ENCODE measurements at regions not wholly inside any gene's neighbourhood (a gene's known extent, or its start where the extent isn't known, plus 50 kb on each side); places are given as distances from the start of the nearest gene placed in this dataset.

DNA sequence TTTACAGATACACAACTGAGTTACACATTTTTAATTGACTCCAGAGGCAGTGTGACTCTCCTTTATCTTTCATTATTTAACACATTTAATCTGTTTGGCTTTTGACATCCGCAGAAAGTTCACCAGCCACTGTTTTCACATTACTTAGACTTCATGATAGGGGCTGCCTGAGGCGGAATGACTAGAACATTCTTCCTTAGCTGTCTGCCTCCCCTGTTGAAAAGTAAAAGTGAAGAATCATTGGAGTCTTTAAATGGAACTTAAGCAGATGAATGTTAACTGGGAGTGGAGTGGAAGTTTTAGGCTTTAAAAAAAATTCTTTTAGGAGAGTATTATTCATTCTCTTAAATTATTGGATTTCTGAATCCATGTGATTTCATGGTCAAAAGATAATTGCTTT lies 229.2 kb upstream of the MTNR1B start:
- DNase-seq (no peak), ATAC-seq (no peak)
- H3K27me3 Mint-ChIP-seq: no peaks in the 10 kb centered on the region
- H3K4me3 Mint-ChIP-seq: no peak overlapping the region
- no peak overlapping the region for H3K27ac Mint-ChIP-seq
- H3K9me3 Mint-ChIP-seq: no peaks in the 10 kb centered on the region
- no peaks in the 10 kb centered on the region for H3K4me1 Mint-ChIP-seq

GRCh38 chr11:92744929-92745585 lies 224.4 kb upstream of the MTNR1B start:
- no peaks in the 10 kb centered on the region for H3K4me1 Mint-ChIP-seq
- H3K27ac Mint-ChIP-seq: no peak overlapping the region
- DNase-seq (no peak), ATAC-seq (no peak)
- no peak overlapping the region for H3K4me3 Mint-ChIP-seq
- H3K27me3 Mint-ChIP-seq: no peaks in the 10 kb centered on the region
- H3K9me3 Mint-ChIP-seq: peaks cover 8% of the 10 kb centered on the region in 2 donors

DNA sequence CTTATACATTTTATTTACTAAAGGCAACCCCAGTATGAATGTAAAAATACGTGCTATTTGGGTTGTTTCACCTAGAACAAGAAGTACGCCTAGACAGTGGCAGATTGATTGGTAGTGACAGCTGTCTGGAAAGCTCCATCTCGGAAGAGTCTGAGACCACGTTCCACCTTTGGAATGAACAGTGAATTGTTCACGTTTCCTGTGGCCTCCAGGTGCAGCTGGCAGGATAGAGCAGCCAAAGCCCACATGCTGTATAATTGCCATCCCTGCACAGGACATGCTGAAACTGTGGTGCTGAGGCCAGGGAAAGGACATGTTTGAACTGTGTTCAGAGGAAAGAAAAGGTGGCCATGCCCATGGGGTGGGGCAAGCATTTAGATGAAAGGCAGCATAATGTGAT lies 218.7 kb upstream of the MTNR1B start:
- DNase-seq: no peak
- Mint-ChIP-seq H3K4me3 (no peak overlapping the region), H3K9me3 (peaks cover 11 to 12% of the 10 kb centered on the region in 2 donors), H3K27ac (no peak overlapping the region), H3K27me3 (peaks cover 8% of the 10 kb centered on the region), H3K4me1 (no peaks in the 10 kb centered on the region)
- ATAC-seq: no peak

- H3K4me3 Mint-ChIP-seq: no peak overlapping the region
Observed at GRCh38 chr11:92751594-92751993, 217.9 kb upstream of the MTNR1B start.

DNA sequence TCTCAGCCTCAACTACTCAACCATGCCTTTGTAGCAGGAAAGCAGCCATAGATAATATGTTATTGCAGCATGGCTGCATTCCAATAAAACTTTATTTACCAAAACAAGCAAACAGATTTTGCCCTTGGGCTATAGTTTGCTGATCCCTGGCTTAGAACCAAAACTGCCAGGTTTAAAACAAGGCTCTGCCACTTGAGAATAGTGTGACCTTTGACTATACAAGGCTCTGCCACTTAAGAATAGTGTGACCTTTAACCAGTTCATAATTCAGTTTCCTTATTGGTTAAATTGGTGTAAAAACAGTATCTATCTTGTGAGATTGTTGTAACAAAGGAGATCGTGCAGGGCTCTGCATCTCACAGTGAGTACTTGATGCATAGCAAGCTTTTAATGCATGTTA lies 217.3 kb upstream of the MTNR1B start:
- no peak overlapping the region for H3K27ac Mint-ChIP-seq
- no peaks in the 10 kb centered on the region for H3K4me1 Mint-ChIP-seq
- H3K4me3 Mint-ChIP-seq: no peak overlapping the region
- H3K9me3 Mint-ChIP-seq: peaks cover 11 to 12% of the 10 kb centered on the region in 2 donors
- peaks cover 8% of the 10 kb centered on the region for H3K27me3 Mint-ChIP-seq
- ATAC-seq (no peak), DNase-seq (no peak)

More at GRCh38 chr11:92751594-92751993, 217.9 kb upstream of the MTNR1B start:
- no peak for ATAC-seq
- Mint-ChIP-seq H3K27ac (no peak overlapping the region), H3K4me1 (no peaks in the 10 kb centered on the region), H3K27me3 (peaks cover 8% of the 10 kb centered on the region), H3K9me3 (peaks cover 11 to 12% of the 10 kb centered on the region in 2 donors)
- DNase-seq: no peak

DNA sequence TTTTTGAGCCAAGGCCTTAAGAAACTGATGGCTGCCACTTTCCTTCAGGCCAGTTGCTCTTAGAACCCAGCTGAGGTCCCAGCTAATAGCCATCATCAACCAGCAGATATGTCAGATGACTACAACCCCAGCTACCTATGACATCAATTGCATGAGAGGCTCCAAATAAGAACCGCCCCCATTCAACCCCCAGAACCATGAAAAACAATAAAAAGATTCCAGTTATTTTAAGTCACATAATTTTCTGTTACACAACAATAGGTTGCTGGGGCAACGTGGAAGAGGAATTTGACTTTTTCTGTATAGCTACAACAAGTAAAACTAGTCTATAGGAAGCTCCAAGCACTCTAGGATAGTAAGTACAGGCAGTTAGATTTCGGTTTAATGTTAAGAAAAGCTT lies 216.3 kb upstream of the MTNR1B start:
- H3K27ac Mint-ChIP-seq: no peak overlapping the region
- DNase-seq (no peak), ATAC-seq (no peak)
- no peaks in the 10 kb centered on the region for H3K4me1 Mint-ChIP-seq
- H3K27me3 Mint-ChIP-seq: peaks cover 8% of the 10 kb centered on the region
- H3K9me3 Mint-ChIP-seq: peaks cover 5 to 6% of the 10 kb centered on the region in 2 donors
- no peak overlapping the region for H3K4me3 Mint-ChIP-seq

DNA sequence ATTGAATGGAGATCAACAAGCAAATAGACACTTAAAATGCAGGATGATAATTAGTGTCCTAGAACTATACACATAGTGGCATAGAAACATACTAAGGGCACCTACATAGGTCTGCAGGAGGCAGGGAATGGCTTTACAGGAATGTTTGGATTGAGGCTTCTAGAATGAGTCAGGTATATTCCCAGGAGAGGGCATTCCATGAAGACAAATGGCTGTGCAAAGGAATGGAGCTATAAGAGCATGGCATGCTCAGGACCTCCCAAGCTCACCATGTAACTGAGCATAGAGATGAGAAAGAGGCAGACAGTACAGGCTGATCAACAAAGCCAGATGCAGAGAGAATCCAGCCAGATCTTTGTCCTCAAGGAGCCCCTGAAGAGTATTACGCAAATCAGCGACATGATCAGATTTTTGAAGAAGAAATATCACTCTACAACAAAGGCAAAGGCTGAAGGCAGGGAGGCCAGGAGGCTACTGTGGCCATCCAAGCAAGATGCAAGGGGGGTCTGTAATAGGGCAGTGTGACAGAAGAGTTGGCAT lies 211.1 kb upstream of the MTNR1B start:
- Mint-ChIP-seq H3K4me3 (no peak overlapping the region), H3K4me1 (no peaks in the 10 kb centered on the region), H3K27me3 (no peaks in the 10 kb centered on the region), H3K9me3 (peaks cover 3 to 4% of the 10 kb centered on the region in 2 donors), H3K27ac (peak overlapping the region in 1 of 2 donors; percentile 9)
- ATAC-seq (peak; percentile 33), DNase-seq (no peak)

GRCh38 chr11:92759571-92760214 lies 209.8 kb upstream of the MTNR1B start:
- H3K27ac Mint-ChIP-seq: no peak overlapping the region
- H3K9me3 Mint-ChIP-seq: peaks cover 0 to 2% of the 10 kb centered on the region in 2 donors
- no peak overlapping the region for H3K4me3 Mint-ChIP-seq
- DNase-seq (no peak), ATAC-seq (no peak)
- H3K4me1 Mint-ChIP-seq: no peaks in the 10 kb centered on the region
- H3K27me3 Mint-ChIP-seq: peaks cover 9% of the 10 kb centered on the region

- H3K27ac Mint-ChIP-seq: no peak overlapping the region
- peaks cover 14% of the 10 kb centered on the region for H3K4me1 Mint-ChIP-seq
- ATAC-seq: no peak
- H3K27me3 Mint-ChIP-seq: peaks cover 32% of the 10 kb centered on the region
- H3K4me3 Mint-ChIP-seq: no peak overlapping the region
- DNase-seq: no peak
- no peaks in the 10 kb centered on the region for H3K9me3 Mint-ChIP-seq
Observed at GRCh38 chr11:92762121-92762540, 207.3 kb upstream of the MTNR1B start.

- peaks cover 14% of the 10 kb centered on the region for H3K4me1 Mint-ChIP-seq
- ATAC-seq: no peak
- peaks cover 43% of the 10 kb centered on the region for H3K27me3 Mint-ChIP-seq
- H3K4me3 Mint-ChIP-seq: no peak overlapping the region
- DNase-seq: no peak
- H3K9me3 Mint-ChIP-seq: no peaks in the 10 kb centered on the region
- no peak overlapping the region for H3K27ac Mint-ChIP-seq
Observed at GRCh38 chr11:92763336-92763735, 206.1 kb upstream of the MTNR1B start.

DNA sequence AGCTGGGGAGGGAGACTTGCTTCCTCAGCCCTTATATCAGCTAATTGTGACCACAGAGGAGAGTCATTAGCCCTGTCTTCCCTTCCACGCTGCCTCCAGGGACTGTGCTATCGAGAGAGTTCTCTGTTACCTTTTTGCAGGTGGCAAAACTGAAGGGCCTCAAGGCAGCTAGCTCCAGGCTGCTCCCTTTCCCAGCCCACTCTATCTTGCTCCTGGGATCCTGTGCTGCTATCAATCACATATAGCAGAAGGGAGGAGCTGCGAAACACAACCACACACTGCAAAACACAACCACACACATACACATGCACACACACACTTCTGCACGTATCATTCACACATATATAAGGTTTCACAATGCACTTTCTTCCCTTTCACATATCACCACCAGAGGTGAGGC lies 205.3 kb upstream of the MTNR1B start:
- H3K4me1 Mint-ChIP-seq: peaks cover 14% of the 10 kb centered on the region
- ATAC-seq: no peak
- H3K27ac Mint-ChIP-seq: no peak overlapping the region
- no peak for DNase-seq
- H3K9me3 Mint-ChIP-seq: no peaks in the 10 kb centered on the region
- no peak overlapping the region for H3K4me3 Mint-ChIP-seq
- H3K27me3 Mint-ChIP-seq: peaks cover 50% of the 10 kb centered on the region

- no peak for ATAC-seq
- no peak overlapping the region for H3K4me3 Mint-ChIP-seq
- H3K4me1 Mint-ChIP-seq: peaks cover 14% of the 10 kb centered on the region
- H3K27me3 Mint-ChIP-seq: peaks cover 62% of the 10 kb centered on the region
- no peak for DNase-seq
- no peaks in the 10 kb centered on the region for H3K9me3 Mint-ChIP-seq
- no peak overlapping the region for H3K27ac Mint-ChIP-seq
Observed at GRCh38 chr11:92765082-92765840, 204.2 kb upstream of the MTNR1B start.

DNA sequence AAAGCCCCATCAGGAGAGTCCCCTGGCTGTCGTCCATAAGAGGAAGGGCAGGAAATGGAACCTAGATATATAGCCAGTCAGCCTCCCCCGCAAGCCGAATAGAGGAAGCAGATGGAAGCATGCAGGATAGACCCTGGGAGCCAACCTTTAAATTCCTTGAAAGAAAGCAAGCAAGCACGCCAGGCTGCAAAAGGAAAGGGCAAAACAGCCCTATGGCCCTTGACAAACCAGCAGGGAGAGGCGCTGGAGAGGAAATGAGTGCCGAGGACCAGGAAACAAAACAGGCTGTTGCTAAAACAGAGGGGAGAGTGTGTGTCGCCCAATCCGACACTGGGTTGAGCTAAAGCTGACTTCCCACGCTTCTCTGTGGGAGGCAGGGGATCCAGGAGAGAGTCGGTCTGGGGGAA lies 203.5 kb upstream of the MTNR1B start:
- H3K4me3 Mint-ChIP-seq: peak overlapping the region; percentile 46 to 68
- no peaks in the 10 kb centered on the region for H3K9me3 Mint-ChIP-seq
- peak overlapping the region in 1 of 2 donors; percentile 72 for H3K27ac Mint-ChIP-seq
- ATAC-seq (peak; percentile 42), DNase-seq (no peak)
- H3K4me1 Mint-ChIP-seq: peaks cover 16% of the 10 kb centered on the region
- peaks cover 69% of the 10 kb centered on the region for H3K27me3 Mint-ChIP-seq

DNA sequence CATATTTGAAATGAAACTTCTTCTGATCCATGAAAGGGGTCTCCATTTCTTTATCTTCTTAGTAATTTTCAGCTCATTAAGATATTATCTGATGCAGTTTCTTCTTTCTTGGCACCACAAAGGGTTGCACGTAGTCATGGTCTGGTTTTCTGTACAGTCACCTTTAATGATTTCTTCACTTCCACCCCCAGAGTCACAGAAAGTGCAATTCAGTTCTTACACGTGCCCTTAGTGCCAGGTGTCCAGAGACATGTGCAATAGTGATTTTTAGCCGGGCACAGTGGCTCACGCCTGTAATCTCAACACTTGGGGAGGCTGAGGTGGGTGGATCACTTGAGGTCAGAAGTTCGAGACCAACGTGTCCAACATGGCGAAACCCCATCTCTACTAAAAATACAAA lies 202.8 kb upstream of the MTNR1B start:
- Mint-ChIP-seq H3K27ac (no peak overlapping the region), H3K4me3 (no peak overlapping the region), H3K4me1 (peaks cover 20% of the 10 kb centered on the region), H3K27me3 (peaks cover 76% of the 10 kb centered on the region), H3K9me3 (no peaks in the 10 kb centered on the region)
- DNase-seq (no peak), ATAC-seq (no peak)

DNA sequence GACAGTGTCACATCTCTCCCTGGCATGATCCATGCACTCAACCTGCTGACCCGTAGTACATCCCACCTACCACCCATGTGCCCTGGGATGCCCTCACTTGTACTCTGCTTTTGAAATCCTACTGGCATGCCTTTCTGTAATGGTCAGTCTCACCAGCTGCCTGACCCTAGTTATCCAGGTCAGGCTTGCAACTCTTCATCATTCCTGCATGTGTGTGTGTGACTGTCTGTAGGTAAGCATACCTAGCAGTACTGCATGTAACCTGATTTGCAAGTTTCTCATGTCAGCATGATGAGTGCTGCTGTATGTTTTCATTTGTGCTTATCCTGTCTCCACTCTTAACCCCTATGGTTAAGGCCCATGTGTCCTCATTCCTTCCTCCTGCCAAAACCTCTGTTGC lies 202.0 kb upstream of the MTNR1B start:
- Mint-ChIP-seq H3K27me3 (peaks cover 80% of the 10 kb centered on the region), H3K9me3 (no peaks in the 10 kb centered on the region), H3K4me3 (no peak overlapping the region), H3K27ac (no peak overlapping the region), H3K4me1 (peaks cover 20% of the 10 kb centered on the region)
- no peak for DNase-seq
- ATAC-seq: no peak
